HG03575 (cell line): ENCODE measurements at regions not wholly inside any gene's neighbourhood (a gene's known extent, or its start where the extent isn't known, plus 50 kb on each side); places are given as distances from the start of the nearest gene placed in this dataset.

Experiments
- ATAC-seq: cut with Tn5 transposase; IDR thresholded peaks from one replicate; pipeline ENCODE4 v1.9.1; 2021; ENCODE audit not compliant: unreplicated experiment, insufficient number of reproducible peaks, low FRiP score; ENCODE audit errors: extremely low read depth

DNA sequence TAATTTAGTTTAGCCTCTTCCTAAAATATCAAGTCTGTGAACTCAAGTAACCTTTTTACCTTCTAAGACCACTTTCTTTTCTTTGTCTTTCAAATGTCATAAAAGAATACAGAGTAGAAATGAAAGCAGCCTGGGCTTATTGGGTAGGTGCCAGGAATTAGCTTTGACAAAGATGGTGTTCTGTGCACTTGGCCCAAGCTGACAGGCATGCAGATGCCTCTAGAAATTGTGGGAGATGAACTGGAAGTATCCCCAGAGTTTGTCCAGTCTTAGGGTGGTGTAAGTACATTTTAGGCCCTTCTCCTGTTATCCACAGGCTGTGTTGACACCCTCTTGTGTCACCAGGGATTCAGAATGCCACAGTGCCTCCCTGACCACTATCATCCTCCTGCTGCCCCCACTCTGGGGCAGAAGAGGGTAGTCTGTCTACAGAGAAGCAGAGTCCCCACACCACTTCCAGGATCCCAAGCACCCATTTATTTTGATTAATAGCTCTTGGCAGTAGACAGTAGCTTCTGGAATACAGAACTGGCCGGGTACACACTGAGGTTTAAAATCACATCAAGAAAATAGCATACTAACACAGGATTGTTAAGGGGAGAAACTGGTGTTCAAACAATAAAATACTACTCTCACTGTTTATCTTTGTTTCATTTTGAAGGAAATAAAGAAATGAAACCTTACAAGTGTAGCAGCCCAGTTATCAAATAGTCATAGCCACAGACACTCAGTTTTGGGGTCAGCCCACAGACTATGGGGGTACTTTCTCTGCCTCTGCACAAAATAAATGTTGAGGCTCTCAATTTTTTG lies 343.2 kb downstream of the KCNRG start:
- ATAC-seq = no peak

DNA sequence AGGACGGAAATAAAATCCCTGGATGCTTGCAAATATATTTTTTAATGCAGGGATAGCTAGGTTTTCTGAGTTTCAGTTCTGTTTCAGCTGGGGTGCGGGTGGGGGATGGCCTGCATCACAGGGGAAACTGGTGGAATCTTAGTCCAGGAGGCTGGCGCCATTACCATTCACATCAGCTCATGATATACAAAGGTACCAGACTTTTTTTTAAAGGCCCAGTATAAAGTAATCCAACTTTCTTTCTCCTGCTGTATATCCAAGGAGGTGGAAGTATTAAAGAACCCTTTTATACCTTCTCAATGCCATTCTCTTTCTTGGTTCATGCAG lies 343.8 kb downstream of the KCNRG start:
- no peak for ATAC-seq

DNA sequence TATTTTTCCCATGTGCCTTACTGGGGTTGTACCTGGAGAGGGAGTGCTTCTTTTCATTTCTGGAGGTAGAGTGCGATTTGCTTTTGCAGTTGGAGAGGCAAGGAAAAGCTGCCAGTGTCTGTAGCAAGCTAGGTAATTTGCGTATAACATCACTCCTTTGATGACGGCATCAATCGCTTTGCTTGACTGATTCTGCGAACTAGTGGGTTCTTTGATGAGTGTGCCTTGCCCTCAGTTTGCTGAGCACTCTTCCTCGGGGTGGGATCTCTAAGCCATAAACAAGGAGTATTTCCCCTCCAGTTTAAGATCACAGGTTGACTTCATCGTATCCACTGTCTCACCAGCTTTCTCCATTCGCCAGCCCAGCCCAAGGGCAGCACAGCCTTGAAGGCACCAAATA lies 344.5 kb downstream of the KCNRG start:
- no peak for ATAC-seq

DNA sequence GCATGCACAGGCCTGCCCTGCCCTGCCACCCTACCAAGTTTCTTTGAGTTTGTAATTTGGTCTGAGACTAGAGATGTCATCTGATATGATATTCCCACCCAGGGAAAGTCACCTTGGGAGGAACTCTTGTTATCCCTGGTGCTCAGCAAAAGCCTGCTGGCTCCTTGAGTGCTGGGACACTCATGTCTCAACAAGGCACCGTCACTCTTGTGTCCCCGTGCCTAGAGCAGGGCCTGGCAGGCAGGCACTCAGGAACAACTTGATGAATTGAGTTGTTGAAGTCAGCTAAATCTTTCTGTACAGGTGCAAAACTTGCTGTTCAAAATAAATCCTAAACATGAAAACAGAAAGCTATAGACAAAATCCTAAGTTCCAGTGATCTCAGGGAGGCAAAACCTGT lies 345.4 kb downstream of the KCNRG start:
- no peak for ATAC-seq

DNA sequence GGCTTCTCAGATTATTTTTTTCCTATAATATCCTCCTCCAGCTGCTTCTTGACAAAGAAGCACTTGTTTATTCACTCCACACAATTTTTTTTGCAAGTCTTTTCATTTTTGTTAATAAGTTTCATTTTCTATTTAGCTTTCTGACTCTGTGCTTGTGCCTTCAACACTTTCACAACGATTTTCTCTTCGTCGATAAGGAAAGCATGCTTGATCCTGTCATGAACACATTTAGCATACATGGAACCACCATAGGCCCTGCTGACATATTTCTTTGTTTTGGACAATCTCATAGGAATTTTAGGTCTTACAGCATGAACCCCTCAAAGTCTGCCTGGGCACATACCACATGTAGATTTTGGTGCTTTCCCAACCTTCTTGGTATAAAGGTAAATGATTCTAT lies 346.0 kb downstream of the KCNRG start:
- no peak for ATAC-seq

DNA sequence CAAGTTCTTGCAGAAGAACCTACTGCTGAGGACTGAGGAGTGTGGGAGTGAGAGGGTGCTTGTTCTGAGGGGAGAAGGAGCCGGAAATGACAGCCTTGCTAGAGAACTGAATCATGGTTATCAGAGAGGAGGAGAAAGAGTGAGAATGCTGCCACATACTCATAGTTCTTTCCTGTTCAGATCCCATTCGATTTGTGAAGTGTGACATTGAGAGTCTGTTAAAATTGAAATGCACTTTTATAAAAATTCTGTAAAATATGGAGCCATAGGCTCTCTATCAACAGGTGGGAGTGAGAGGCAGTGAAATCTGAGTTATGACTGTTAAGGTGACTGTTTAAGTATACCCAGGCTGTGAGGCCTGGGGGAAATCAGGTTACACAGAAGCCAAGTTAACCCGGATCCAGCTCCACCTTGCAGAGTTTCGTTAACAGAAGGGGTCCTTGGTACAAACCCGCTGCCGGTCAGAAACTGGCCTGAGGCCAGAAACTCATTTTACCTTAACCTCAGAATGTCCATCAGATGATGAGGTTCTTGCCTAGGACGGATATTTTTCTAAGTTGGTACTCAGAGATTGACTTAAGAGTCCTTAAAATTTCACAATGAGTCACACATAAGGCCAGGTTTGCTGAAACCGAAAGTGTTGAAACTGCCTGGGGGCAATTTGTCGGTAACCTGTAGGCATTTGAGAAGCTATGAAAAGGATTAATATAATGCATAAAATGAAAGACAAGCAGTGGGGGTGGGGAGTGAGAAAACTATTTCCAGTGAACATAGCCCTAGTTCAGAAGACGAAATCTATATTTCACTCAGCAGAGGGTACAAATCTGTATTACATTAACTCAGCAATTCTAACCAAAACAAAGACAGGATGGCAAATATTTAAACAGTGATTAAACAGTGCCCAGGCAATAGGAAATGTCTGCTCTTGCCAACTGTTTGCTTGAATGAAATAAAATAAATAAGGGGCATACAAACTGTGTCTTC lies 350.5 kb downstream of the KCNRG start:
- peak; percentile 35 for ATAC-seq

DNA sequence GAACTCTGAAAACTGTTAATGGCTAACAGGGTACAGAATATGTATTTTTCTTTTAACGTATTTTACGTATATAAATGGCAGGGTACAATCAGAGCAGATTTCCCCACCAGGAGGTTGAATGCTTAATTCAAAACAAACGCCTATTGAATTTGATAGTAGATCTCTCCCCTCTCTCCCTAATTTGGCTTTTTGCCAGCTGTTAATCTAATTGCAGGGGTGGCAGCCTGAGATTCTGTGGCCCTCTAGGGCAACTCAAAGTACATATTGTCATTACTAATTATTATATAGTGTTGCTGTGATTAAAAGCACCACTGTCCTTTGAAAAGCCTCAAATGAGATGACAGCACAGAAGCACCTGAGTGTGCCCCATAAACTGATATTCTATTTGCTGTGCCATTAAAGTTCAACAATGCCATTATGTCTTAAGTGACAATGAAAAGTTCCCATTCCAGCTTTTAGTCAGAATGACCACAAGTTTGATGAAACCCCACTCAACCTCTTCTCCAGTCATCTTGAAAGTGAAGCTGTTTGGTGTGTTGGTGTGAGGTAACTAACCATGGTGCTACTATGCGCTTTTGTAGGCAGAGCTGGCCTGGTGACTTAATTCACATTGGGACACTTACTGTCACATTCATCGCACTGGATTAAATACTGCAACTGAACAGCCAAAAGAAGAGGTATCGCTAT lies 351.4 kb downstream of the KCNRG start:
- peak; percentile 40 for ATAC-seq

DNA sequence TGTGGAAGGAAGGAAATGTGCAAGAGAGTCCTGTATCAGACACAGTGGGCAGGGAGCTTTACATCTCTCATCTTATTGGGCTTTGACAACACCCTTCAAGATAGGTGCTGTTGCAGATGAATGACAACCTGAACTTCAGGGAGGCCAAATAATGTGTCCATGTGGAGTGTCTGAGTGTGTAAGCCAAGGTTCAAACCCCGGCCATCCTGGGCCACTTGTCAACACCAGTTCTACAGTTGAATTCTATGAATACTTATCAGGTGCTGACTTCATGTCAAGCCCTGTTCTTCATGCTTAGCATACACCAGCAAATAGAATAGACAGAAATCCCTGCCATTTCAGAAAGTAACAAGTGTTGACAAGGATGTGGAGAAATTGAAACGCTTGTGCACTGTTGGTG lies 354.4 kb downstream of the KCNRG start:
- no peak for ATAC-seq

DNA sequence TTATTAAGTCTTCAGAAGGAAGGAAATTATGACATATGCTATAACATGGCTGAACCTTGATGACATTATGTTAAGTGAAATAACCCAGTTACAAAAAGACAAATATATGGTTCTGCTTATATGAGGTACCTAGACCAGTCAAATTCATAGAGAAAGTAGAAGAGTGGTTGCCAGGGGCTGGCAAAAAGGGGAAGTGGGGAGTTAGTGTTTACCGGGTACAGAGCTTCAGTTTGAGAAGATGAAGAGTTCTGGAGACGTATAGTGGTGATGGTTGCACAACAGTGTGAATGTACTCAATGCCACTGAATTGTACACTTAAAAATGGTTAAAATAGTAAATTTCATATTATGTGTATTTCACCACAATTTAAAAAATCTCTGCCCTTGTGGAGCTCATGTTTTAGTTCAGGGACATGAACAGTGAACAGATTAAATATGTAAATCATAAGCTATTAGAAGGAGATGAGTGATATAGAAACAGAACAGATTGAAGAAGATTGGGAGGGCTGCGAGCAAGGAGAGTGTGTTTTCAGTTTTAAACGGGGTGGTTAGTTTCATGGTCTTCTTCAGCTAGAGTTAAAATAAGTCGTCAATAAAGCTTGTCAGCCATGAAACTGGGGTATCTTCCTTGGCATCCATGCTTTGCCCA lies 355.2 kb downstream of the KCNRG start:
- peak; percentile 27 for ATAC-seq

DNA sequence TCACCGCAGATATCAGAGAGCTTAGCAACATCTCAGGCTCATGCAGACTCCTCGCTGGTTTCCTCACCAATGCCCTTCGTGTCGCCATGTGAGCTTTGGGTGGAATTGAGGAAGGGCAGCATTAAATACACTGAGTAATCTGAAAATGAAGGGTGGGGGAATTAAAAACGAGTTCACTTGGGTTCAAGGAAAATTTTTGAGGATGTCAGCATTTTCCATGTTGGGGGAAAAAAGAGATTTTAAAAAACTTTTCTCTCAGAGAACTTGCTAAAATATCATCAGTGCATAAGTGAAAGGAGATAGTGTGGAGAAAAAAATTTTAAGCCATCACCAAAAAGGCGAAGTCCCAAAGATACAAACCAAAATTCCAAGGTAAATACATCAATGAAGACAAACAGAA lies 359.3 kb downstream of the KCNRG start:
- no peak for ATAC-seq

DNA sequence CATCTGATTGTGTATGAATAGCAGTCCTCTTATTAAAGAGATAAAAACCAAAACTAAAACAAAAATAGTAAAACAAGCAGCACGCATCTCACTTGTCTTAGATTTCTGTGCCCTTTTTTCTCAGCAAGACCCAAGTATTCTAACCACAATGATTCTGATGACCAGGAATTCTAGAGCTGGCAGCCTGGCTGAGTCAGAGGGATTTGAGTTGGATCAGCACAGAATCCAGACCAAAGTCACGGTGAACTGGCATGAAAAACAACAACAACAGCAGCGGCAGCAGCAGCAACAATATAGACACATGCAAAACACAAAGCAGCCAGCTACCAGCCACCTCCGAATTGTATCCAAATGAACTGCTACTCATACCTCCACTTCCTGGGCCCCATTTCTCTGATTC lies 360.5 kb downstream of the KCNRG start:
- no peak for ATAC-seq

DNA sequence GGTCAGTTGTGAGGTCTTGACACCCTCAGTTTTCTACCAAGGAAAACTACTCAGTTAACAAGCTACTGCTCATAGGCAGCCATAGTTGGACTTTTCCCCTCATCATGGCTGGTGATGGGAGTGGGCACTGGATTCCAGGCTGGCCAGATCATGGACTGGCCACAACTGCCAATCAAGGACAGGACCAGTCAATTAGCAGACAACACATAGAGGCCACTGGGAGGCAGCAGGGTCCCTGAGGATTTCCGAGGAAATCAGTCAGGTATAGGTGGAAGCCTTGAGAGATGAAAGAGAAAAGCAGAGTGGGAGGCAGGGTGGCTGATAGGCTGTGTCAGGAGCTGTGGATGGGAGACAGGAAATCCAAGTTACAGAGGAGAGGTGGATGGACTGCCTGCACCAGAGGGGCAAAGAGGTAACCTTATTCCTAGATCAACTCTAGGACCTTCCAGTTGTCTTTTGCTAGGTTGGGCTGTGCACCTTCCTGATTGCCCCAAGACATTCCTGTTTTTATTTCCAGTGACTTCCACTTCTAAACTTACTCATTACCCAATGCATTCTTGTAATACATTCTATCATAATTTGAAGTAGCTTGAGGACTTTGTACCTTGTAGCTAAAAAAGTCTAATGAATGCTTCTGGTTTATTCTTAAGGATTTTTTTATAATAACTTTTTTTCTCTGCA lies 361.8 kb downstream of the KCNRG start:
- no peak for ATAC-seq

DNA sequence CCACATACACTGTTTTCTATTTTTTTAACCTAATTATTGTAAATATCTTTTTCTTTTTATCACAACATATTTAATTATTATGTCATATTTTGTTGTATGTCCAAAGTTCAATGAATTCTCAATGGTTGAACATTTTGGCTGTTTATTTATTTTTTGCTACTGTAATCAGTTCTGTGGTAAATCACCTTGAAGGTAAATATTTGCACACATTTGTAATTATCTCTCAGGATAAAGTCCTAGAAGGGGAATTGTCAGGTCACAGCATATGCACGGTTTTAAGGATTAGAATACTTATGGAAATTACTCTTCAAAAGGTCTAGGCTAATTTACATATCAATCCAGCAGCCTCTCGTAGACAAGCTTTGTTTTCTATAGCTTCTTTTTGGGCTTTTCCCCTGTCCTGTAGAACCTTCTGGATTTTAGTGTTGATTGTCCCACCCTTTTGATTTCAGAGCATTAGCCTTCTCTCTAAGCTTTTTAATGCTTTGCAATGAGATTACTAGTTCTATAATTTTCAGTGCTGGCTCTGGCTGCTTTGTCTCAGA lies 362.6 kb downstream of the KCNRG start:
- ATAC-seq = no peak

DNA sequence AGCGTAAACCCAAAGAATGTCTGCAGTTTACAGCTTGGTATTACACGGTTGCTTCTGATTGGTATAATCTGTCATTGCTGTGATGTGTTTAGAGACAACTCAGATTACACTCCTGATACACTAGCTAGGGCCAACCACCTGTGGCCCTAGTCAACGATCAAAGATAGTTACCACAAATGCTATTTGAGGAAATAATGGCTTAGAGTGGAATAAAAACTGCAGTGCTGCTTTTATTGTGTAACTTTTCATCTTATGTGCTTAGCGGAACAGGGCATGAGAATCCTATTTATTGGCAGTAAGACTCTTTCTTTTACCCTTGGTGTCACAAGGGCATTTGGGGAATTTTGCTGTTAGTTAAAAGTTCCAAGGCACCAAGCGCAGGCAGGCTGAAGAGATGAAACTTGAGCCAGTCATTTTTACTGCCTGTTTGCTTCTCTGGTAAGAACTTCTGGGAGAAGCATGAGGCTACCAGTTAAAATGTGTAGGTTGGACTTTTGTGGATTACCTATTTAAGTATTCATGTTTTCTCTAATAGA lies 363.3 kb downstream of the KCNRG start:
- ATAC-seq = no peak

DNA sequence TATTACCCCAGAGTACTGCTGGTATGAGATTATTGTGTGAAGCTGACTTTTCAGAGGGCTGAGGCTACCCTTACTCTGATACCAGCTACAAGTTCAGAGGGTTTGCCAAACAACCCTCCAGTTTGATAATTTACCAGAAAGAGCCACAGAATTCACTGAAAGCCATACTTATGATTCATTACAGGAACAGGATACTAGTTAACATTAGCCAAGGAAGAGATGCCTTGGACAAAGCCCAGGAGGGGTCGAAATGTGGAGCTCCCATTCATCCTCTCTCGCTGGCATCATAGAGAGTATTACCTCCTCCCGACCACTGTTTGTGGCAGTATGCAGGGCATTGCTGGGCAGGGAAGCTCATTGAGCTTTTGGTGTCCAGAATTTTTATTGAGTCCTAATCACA lies 364.3 kb downstream of the KCNRG start:
- no peak for ATAC-seq

DNA sequence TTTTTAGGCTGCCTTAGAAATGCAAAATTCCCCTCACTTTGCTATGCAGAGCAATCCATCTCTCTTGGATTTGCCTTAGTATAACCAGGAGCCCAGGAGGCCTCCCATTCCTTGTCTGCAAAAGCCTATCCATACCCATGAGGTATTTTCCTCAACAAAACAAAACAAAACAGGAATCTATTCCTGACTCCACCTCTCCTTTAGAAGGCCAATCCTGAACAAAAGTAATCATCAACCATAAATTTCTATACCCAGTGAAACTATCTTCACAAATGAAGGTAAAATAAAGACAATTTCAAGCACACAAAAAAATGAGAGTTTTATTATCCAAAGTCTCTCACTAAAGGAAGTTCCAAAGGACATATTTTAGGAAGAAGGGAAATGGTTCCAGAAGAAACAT lies 365.7 kb downstream of the KCNRG start:
- ATAC-seq = no peak

DNA sequence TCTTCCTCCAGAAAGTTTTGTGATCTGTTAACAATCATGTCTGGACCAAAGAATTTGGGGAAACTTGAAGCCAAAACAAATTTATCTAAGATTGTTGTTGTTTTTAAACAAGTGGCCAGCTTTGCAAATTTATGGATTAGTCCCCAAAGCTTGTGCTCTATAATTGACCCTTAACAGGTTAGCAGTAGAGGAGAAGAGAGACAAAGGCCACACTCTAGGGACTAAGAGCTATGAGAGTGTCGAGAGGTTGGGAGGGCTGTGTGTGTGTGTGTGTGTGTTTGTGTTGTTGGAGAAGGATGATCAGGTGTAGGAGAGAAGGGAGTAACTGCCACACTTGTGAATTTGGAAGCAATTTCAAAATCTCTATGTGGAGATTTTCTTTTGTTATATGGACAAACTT lies 367.3 kb downstream of the KCNRG start:
- ATAC-seq = no peak

DNA sequence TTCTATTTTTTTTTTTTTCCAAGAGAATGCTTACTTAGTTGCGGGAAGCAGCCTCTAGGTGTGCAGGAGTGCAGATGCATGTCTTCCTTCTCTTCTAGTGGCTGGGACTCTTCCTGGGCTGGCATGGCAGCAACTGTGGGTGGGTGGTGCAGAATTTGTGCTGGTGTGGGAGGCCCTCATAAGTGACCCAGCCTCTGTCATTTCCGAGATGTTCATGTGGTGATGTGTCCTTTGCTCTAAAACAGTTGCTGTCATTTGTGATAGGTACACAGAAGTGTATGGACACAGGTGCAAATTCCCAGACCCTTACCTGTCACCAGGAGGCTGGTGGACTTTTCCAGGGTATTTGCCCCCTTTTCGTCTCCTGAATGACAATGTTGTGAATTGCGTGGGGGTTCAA lies 367.7 kb downstream of the KCNRG start:
- no peak for ATAC-seq
